ENCODE measurements at regions not wholly inside any gene's neighbourhood (a gene's known extent, or its start where the extent isn't known, plus 50 kb on each side); places are given as distances from the start of the nearest gene placed in this dataset.
"Not testable (repeated sequence)": the region's sequence is repeated elsewhere in the genome, so short reads cannot be mapped to it uniquely, and the experiment has no call there.

- Histone ChIP-seq H3K4me3 (ENCODE audit: low read depth, low read length) (no peak overlapping the region), H3K27me3 (ENCODE audit: control insufficient read depth, insufficient read depth, low read length) (peaks cover 3% of the 10 kb centered on the region), H3K36me3 (ENCODE audit: control insufficient read depth, insufficient read depth, low read length) (no peaks in the 10 kb centered on the region)
- no peak for TF ChIP-seq CTCF (IDR thresholded peaks at IDR 0.05; ENCODE audit: insufficient read depth, low read length, severe bottlenecking)
- no peak for DNase-seq (ENCODE audit: low read depth)
- no peak for FAIRE-seq
Measured at GRCh38 chr1:172790245-172790644, 131.3 kb downstream of the FASLG start.

- no peak for TF ChIP-seq CTCF (IDR thresholded peaks at IDR 0.05; ENCODE audit: insufficient read depth, low read length, severe bottlenecking)
- DNase-seq (ENCODE audit: low read depth) (no peak), FAIRE-seq (no peak)
- Histone ChIP-seq H3K36me3 (ENCODE audit: control insufficient read depth, insufficient read depth, low read length) (no peaks in the 10 kb centered on the region), H3K4me3 (ENCODE audit: low read depth, low read length) (no peak overlapping the region), H3K27me3 (ENCODE audit: control insufficient read depth, insufficient read depth, low read length) (peaks cover 1% of the 10 kb centered on the region)
Measured at GRCh38 chr1:172793823-172794222, 134.9 kb downstream of the FASLG start.

- no peak for TF ChIP-seq CTCF (IDR thresholded peaks at IDR 0.05; ENCODE audit: insufficient read depth, low read length, severe bottlenecking)
- H3K36me3 ChIP-seq (ENCODE audit: control insufficient read depth, insufficient read depth, low read length), result no peaks in the 10 kb centered on the region
- no peak overlapping the region for H3K4me3 ChIP-seq (ENCODE audit: low read depth, low read length)
- DNase-seq (ENCODE audit: low read depth) (no peak), FAIRE-seq (no peak)
- H3K27me3 ChIP-seq (ENCODE audit: control insufficient read depth, insufficient read depth, low read length), result no peaks in the 10 kb centered on the region
Measured at GRCh38 chr1:172795741-172796140, 136.8 kb downstream of the FASLG start.

GRCh38 chr1:172799804-172800203 lies 140.9 kb downstream of the FASLG start:
- not testable (repeated sequence) for FAIRE-seq; DNase-seq (ENCODE audit: low read depth); H3K27me3 ChIP-seq (ENCODE audit: control insufficient read depth, insufficient read depth, low read length)

GRCh38 chr1:172801771-172802322 lies 142.9 kb downstream of the FASLG start:
- TF ChIP-seq CTCF (IDR thresholded peaks at IDR 0.05; ENCODE audit: insufficient read depth, low read length, severe bottlenecking), result no peak
- Histone ChIP-seq H3K36me3 (ENCODE audit: control insufficient read depth, insufficient read depth, low read length) (no peaks in the 10 kb centered on the region), H3K27me3 (ENCODE audit: control insufficient read depth, insufficient read depth, low read length) (no peaks in the 10 kb centered on the region), H3K4me3 (ENCODE audit: low read depth, low read length) (no peak overlapping the region)
- DNase-seq (ENCODE audit: low read depth) (no peak), FAIRE-seq (no peak)

More at GRCh38 chr1:172799804-172800203, 140.9 kb downstream of the FASLG start:
- not testable (repeated sequence) for H3K4me3 ChIP-seq (ENCODE audit: low read depth, low read length); H3K36me3 ChIP-seq (ENCODE audit: control insufficient read depth, insufficient read depth, low read length)

DNA sequence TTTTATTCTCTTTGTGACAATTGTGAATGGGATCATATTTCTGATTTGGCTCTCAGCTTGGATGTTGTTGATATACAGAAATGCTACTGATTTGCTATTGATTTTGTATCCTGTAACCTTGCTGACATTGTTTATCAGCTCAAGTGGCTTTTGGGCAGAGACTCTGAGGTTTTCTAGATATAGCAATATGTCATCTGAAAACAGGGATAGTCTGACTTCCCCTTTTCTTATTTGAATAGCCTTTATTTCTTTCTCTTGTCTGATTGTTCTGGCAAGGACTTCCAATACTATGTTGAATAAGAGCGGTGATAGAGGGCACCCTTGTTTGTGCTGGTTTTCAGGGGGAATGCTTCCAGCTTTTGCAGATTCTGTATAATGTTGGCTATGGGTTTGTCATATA lies 150.8 kb downstream of the FASLG start:
- no peak for TF ChIP-seq CTCF (IDR thresholded peaks at IDR 0.05; ENCODE audit: insufficient read depth, low read length, severe bottlenecking)
- FAIRE-seq (no peak), DNase-seq (ENCODE audit: low read depth) (no peak)
- no peaks in the 10 kb centered on the region for H3K27me3 ChIP-seq (ENCODE audit: control insufficient read depth, insufficient read depth, low read length)
- no peak overlapping the region for H3K4me3 ChIP-seq (ENCODE audit: low read depth, low read length)
- no peaks in the 10 kb centered on the region for H3K36me3 ChIP-seq (ENCODE audit: control insufficient read depth, insufficient read depth, low read length)

Measured in bronchial epithelial cell (primary cell).